ENCODE measurements at regions not wholly inside any gene's neighbourhood (a gene's known extent, or its start where the extent isn't known, plus 50 kb on each side); places are given as distances from the start of the nearest gene placed in this dataset.

GRCh38 chr9:1962588-1963106 lies 52.5 kb upstream of the SMARCA2 start:
- TF ChIP-seq CTCF (IDR thresholded peaks at IDR 0.05) (no peak), POLR2A (IDR thresholded peaks at IDR 0.05) (no peak), POLR2AphosphoS5 (IDR thresholded peaks at IDR 0.05) (no peak), EP300 (IDR thresholded peaks at IDR 0.05) (no peak)

Measured in suprapubic skin (tissue), 4 donors.